CD4-positive, alpha-beta memory T cell (primary cell): ENCODE measurements at regions not wholly inside any gene's neighbourhood (a gene's known extent, or its start where the extent isn't known, plus 50 kb on each side); places are given as distances from the start of the nearest gene placed in this dataset.
A peak's percentile ranks its signal among the peaks of the same experiment; 100 is the strongest.

Source experiments
- CTCF ChIA-PET: fragments of 350-600 bp; sonication (Branson Sonifier 250); formaldehyde crosslinking; loops from one replicate; lab custom pipeline; 2021; ENCODE audit warnings: inconsistent platforms; ENCODE audit not compliant: partially characterized antibody; lab: Charles Lee
- POLR2A ChIA-PET: fragments of 350-600 bp; sonication (Branson Sonifier 250); formaldehyde crosslinking; loops from one replicate; lab custom pipeline; 2021; ENCODE audit not compliant: partially characterized antibody; lab: Charles Lee
- DNase-seq, 5 donors: peaks; one replicate each; pipeline versions ENCODE4 v3.0.0 to v3.0.0-alpha.2; 2020 to 2022; ENCODE audit warnings: mixed read lengths in 1 of 5
- H3K27ac ChIP-seq: one replicate; pipeline ENCODE4 v1.7.0; 2013; ENCODE audit warnings: low read depth, low read length
- H3K27me3 ChIP-seq: 2 replicates; pipeline ENCODE4 v1.7.0; 2013; ENCODE audit warnings: mild to moderate bottlenecking, low read length, moderate library complexity; ENCODE audit not compliant: insufficient read depth
- H3K36me3 ChIP-seq: 2 replicates; pipeline ENCODE4 v1.7.0; 2013; ENCODE audit warnings: mild to moderate bottlenecking, low read length, moderate library complexity; ENCODE audit not compliant: insufficient read depth
- H3K4me1 ChIP-seq: 2 replicates; pipeline ENCODE4 v1.7.0; 2013; ENCODE audit warnings: mild to moderate bottlenecking, low read length, moderate library complexity; ENCODE audit not compliant: insufficient read depth
- H3K4me3 ChIP-seq, 2 donors: one replicate each; pipeline ENCODE4 v1.7.0; 2013; ENCODE audit warnings: low read length in 2 of 2, mild to moderate bottlenecking in 1 of 2
- H3K9me3 ChIP-seq, 2 donors: one replicate each; pipeline ENCODE4 v1.7.0; 2013; ENCODE audit warnings: low read length in 2 of 2, control low read depth in 1 of 2; ENCODE audit not compliant: control insufficient read depth in 1 of 2
- H3K27ac Mint-ChIP-seq, 7 donors: one replicate each; pipeline ENCODE4 v1.8.0; 2020 to 2021; ENCODE audit warnings: mixed read lengths in 7 of 7, mild to moderate bottlenecking in 6 of 7, inconsistent platforms in 3 of 7, moderate library complexity in 3 of 7
- H3K27me3 Mint-ChIP-seq, 2 donors: one replicate each; pipeline ENCODE4 v1.8.0; 2020 to 2021; ENCODE audit warnings: mixed read lengths in 2 of 2
- H3K36me3 Mint-ChIP-seq, 2 donors: one replicate each; pipeline ENCODE4 v1.8.0; 2020 to 2021; ENCODE audit warnings: mixed read lengths in 2 of 2, inconsistent platforms in 1 of 2, mild to moderate bottlenecking in 1 of 2
- H3K4me1 Mint-ChIP-seq, 4 donors: one replicate each; pipeline ENCODE4 v1.8.0; 2020 to 2021; ENCODE audit warnings: mixed read lengths in 4 of 4, mild to moderate bottlenecking in 1 of 4
- H3K4me3 Mint-ChIP-seq, 8 donors: one replicate each; pipeline ENCODE4 v1.8.0; 2020 to 2021; ENCODE audit warnings: mixed read lengths in 8 of 8, mild to moderate bottlenecking in 7 of 8, moderate library complexity in 6 of 8, inconsistent platforms in 3 of 8
- H3K9me3 Mint-ChIP-seq, 8 donors: one replicate each; pipeline ENCODE4 v1.8.0; 2020 to 2021; ENCODE audit warnings: mixed read lengths in 8 of 8, mild to moderate bottlenecking in 5 of 8, inconsistent platforms in 3 of 8, moderate library complexity in 1 of 8
- intact Hi-C: fragments of 100-400 bp; cut with micrococcal nuclease; formaldehyde crosslinking; loops from one replicate; pipeline ENCODE4 v1.15.1; 2023

- H3K4me1 Mint-ChIP-seq, result peaks cover 2 to 7% (median 4%) of the 10 kb centered on the region in 4 donors
- no peaks in the 10 kb centered on the region for H3K36me3 ChIP-seq
- no peak overlapping the region for H3K4me3 ChIP-seq
- peak in 1 of 5 donors; percentile 46 for DNase-seq
- no peaks in the 10 kb centered on the region for H3K9me3 ChIP-seq
- no peaks in the 10 kb centered on the region for H3K27me3 ChIP-seq
- intact Hi-C loops, result no loop called here
- no peak overlapping the region for H3K27ac Mint-ChIP-seq
- H3K27me3 Mint-ChIP-seq, result peaks cover 0 to 2% of the 10 kb centered on the region in 2 donors
- CTCF ChIA-PET, result interaction anchor here (1.8 to 5.8 kb wide), 2 partner anchors 81 to 98 kb away, joined by 6 to 61 read pairs; partner anchors contain the start of gene EGR2
- no peak overlapping the region for H3K4me3 Mint-ChIP-seq
- H3K36me3 Mint-ChIP-seq, result no peaks in the 10 kb centered on the region
- H3K9me3 Mint-ChIP-seq, result no peaks in the 10 kb centered on the region
- H3K4me1 ChIP-seq, result peaks cover 47% of the 10 kb centered on the region
- H3K27ac ChIP-seq, result no peak overlapping the region
- POLR2A ChIA-PET, result interaction anchor here (0.9 to 4.7 kb wide), 4 partner anchors 14 to 81 kb away, joined by 3 to 41 read pairs (median 18); partner anchors contain the start of gene EGR2
Measured at GRCh38 chr10:62735464-62736167, 68.9 kb upstream of the ADO start.

DNA sequence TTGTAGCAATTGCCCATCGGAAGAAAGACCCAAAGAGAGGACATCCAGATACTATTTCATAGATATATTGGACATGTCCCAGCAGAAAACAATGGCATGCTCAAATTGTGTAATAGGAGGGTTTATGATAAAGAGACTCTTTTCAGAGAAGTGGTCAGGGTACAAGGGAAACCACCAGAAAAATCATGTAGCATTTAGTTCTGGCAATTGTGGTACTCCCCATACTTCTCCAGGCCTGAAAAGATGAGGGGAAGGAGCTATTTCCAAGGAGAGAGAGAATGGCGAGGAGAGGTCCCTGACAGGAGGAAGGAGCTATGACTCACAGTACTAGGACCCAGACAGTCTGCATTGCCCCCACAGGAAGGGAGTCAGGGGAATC is 68.4 kb upstream of the ADO start:
- no peak overlapping the region for H3K27ac Mint-ChIP-seq
- H3K9me3 ChIP-seq, result no peaks in the 10 kb centered on the region
- peaks cover 2 to 7% (median 4%) of the 10 kb centered on the region in 4 donors for H3K4me1 Mint-ChIP-seq
- peaks cover 47% of the 10 kb centered on the region for H3K4me1 ChIP-seq
- H3K9me3 Mint-ChIP-seq, result no peaks in the 10 kb centered on the region
- H3K27me3 ChIP-seq, result no peaks in the 10 kb centered on the region
- CTCF ChIA-PET, result interaction anchor here (5.8 kb wide), 1 partner anchor 81 kb away, joined by 61 read pairs; the partner anchor contains the start of gene EGR2
- no peak for DNase-seq
- H3K27me3 Mint-ChIP-seq, result peaks cover 0 to 2% of the 10 kb centered on the region in 2 donors
- no peak overlapping the region for H3K4me3 Mint-ChIP-seq
- no peak overlapping the region for H3K4me3 ChIP-seq
- H3K27ac ChIP-seq, result no peak overlapping the region
- intact Hi-C loops, result no loop called here
- POLR2A ChIA-PET, result interaction anchor here (0.9 to 1.4 kb wide), 2 partner anchors 13 to 22 kb away, joined by 3 to 5 read pairs; no protein-coding TSS in a partner anchor
- no peaks in the 10 kb centered on the region for H3K36me3 ChIP-seq
- no peaks in the 10 kb centered on the region for H3K36me3 Mint-ChIP-seq

DNA sequence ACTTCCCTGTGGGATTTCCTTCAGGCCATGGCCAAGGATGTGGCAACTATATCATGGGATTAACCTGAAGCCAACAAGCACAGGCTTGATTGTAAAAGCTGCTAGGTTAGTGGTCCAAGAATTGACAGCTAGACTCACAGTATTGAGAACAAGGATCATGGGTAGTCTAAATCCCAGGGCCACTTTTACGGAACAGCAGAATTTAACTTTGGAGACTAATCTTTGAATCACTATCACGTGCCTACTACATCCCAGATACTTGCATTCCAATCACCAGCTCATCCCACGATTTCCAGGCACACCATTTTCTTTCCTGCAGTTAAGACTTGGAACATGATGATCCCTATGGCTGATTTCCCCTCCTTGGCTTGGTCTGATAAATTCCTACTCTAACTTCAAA is 65.6 kb upstream of the ADO start:
- POLR2A ChIA-PET, result interaction anchor here (1.6 kb wide), 1 partner anchor 9 kb away, joined by 3 read pairs; no protein-coding TSS in a partner anchor
- H3K4me3 Mint-ChIP-seq, result no peak overlapping the region
- CTCF ChIA-PET, result interaction anchor here (1.6 kb wide), 1 partner anchor 101 kb away, joined by 4 read pairs; no protein-coding TSS in a partner anchor
- intact Hi-C loops, result no loop called here
- Histone ChIP-seq H3K4me1 (peaks cover 27% of the 10 kb centered on the region), H3K4me3 (no peak overlapping the region), H3K27me3 (no peaks in the 10 kb centered on the region), H3K9me3 (no peaks in the 10 kb centered on the region), H3K36me3 (no peaks in the 10 kb centered on the region), H3K27ac (no peak overlapping the region)
- peaks cover 0 to 7% (median 3%) of the 10 kb centered on the region in 4 donors for H3K4me1 Mint-ChIP-seq
- H3K27me3 Mint-ChIP-seq, result peaks cover 0 to 2% of the 10 kb centered on the region in 2 donors
- no peaks in the 10 kb centered on the region for H3K36me3 Mint-ChIP-seq
- H3K27ac Mint-ChIP-seq, result peak overlapping the region in 1 of 7 donors; percentile 14
- no peaks in the 10 kb centered on the region for H3K9me3 Mint-ChIP-seq
- DNase-seq, result no peak

GRCh38 chr10:62740885-62741745 is 63.4 kb upstream of the ADO start:
- ChIA-PET CTCF (no interaction called here), POLR2A (no interaction called here)
- peaks cover 0 to 2% of the 10 kb centered on the region in 2 donors for H3K27me3 Mint-ChIP-seq
- H3K36me3 Mint-ChIP-seq, result no peaks in the 10 kb centered on the region
- Histone ChIP-seq H3K27ac (no peak overlapping the region), H3K4me1 (peaks cover 5% of the 10 kb centered on the region), H3K27me3 (no peaks in the 10 kb centered on the region), H3K4me3 (no peak overlapping the region), H3K9me3 (no peaks in the 10 kb centered on the region), H3K36me3 (no peaks in the 10 kb centered on the region)
- DNase-seq, result no peak
- intact Hi-C loops, result no loop called here
- no peaks in the 10 kb centered on the region for H3K9me3 Mint-ChIP-seq
- no peak overlapping the region for H3K4me3 Mint-ChIP-seq
- no peak overlapping the region for H3K27ac Mint-ChIP-seq
- peaks cover 0 to 7% (median 3%) of the 10 kb centered on the region in 4 donors for H3K4me1 Mint-ChIP-seq

DNA sequence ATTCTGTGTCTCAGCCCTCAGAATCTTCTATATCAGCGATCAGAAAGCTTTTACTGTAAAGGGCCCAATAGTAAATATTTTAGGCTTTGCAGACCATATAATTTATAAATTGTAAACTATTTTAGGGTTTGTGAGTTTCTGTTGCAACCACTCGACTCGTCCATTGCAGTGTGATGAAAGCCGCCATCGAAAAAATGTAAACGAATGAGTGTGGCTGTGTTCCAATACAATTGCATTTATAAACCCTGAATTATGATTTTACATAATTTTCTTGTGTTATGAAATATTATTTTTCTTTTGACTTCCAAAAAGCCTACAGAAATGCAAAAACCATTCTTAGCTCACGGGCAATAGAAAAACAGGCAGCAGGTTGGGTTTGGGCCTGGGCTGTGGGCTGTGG is 62.5 kb upstream of the ADO start:
- Mint-ChIP-seq H3K27ac (peak overlapping the region in 1 of 7 donors; percentile 8), H3K27me3 (peaks cover 0 to 2% of the 10 kb centered on the region in 2 donors), H3K4me1 (peaks cover 0 to 7% (median 3%) of the 10 kb centered on the region in 4 donors), H3K36me3 (no peaks in the 10 kb centered on the region), H3K4me3 (no peak overlapping the region), H3K9me3 (no peaks in the 10 kb centered on the region)
- POLR2A ChIA-PET, result no interaction called here
- CTCF ChIA-PET, result no interaction called here
- DNase-seq, result no peak
- no peaks in the 10 kb centered on the region for H3K4me1 ChIP-seq
- no peak overlapping the region for H3K4me3 ChIP-seq
- intact Hi-C loops, result no loop called here
- H3K27ac ChIP-seq, result no peak overlapping the region
- no peaks in the 10 kb centered on the region for H3K9me3 ChIP-seq
- no peaks in the 10 kb centered on the region for H3K27me3 ChIP-seq
- no peaks in the 10 kb centered on the region for H3K36me3 ChIP-seq

GRCh38 chr10:62742536-62743061 is 61.9 kb upstream of the ADO start:
- Histone ChIP-seq H3K27me3 (no peaks in the 10 kb centered on the region), H3K27ac (no peak overlapping the region), H3K4me3 (no peak overlapping the region), H3K4me1 (no peaks in the 10 kb centered on the region), H3K9me3 (no peaks in the 10 kb centered on the region), H3K36me3 (no peaks in the 10 kb centered on the region)
- Mint-ChIP-seq H3K27ac (peak overlapping the region in 1 of 7 donors; percentile 32), H3K4me3 (no peak overlapping the region), H3K27me3 (peaks cover 0 to 2% of the 10 kb centered on the region in 2 donors), H3K36me3 (no peaks in the 10 kb centered on the region), H3K4me1 (peaks cover 0 to 5% (median 1%) of the 10 kb centered on the region in 4 donors), H3K9me3 (no peaks in the 10 kb centered on the region)
- POLR2A ChIA-PET, result no interaction called here
- intact Hi-C loops, result no loop called here
- CTCF ChIA-PET, result no interaction called here
- no peak for DNase-seq

GRCh38 chr10:62744136-62744535 is 60.4 kb upstream of the ADO start:
- no peak overlapping the region for H3K4me3 Mint-ChIP-seq
- intact Hi-C loops, result no loop called here
- no peaks in the 10 kb centered on the region for H3K27me3 Mint-ChIP-seq
- no peak overlapping the region for H3K27ac Mint-ChIP-seq
- Histone ChIP-seq H3K36me3 (no peaks in the 10 kb centered on the region), H3K27me3 (no peaks in the 10 kb centered on the region), H3K9me3 (no peaks in the 10 kb centered on the region), H3K27ac (no peak overlapping the region), H3K4me1 (peaks cover 10% of the 10 kb centered on the region), H3K4me3 (no peak overlapping the region)
- DNase-seq, result no peak
- POLR2A ChIA-PET, result interaction anchor here (1.8 kb wide), 1 partner anchor 11 kb away, joined by 5 read pairs; no protein-coding TSS in a partner anchor
- H3K9me3 Mint-ChIP-seq, result no peaks in the 10 kb centered on the region
- H3K4me1 Mint-ChIP-seq, result peaks cover 5 to 14% (median 10%) of the 10 kb centered on the region in 4 donors
- no peaks in the 10 kb centered on the region for H3K36me3 Mint-ChIP-seq
- CTCF ChIA-PET, result no interaction called here
